Activated CD4-positive, alpha-beta T cell treated with anti-CD3 and anti-CD28 coated beads for 36 hours (primary cell): ENCODE measurements at regions not wholly inside any gene's neighbourhood (a gene's known extent, or its start where the extent isn't known, plus 50 kb on each side); places are given as distances from the start of the nearest gene placed in this dataset.

ENCODE experiments used
- ATAC-seq: fragments of 200-7000 bp; cut with Tn5 transposase; one replicate; pipeline ENCODE4 v1.10.0; 2021; ENCODE audit warnings: mild to moderate bottlenecking, moderate library complexity
- CTCF ChIA-PET: fragments of 350-600 bp; sonication (Branson Sonifier 250); formaldehyde crosslinking; loops from one replicate; lab custom pipeline; 2021; ENCODE audit warnings: antibody characterized with exemption; lab: Charles Lee
- POLR2A ChIA-PET: fragments of 350-600 bp; sonication (Branson Sonifier 250); formaldehyde crosslinking; loops from one replicate; lab custom pipeline; 2021; ENCODE audit warnings: antibody characterized with exemption, inconsistent platforms; lab: Charles Lee
- DNase-seq: peaks from one replicate; pipeline ENCODE4 v3.0.0-alpha.2; 2020
- H3K27ac Mint-ChIP-seq: one replicate; pipeline ENCODE4 v1.8.0; 2021; ENCODE audit warnings: mixed read lengths
- H3K27me3 Mint-ChIP-seq: one replicate; pipeline ENCODE4 v1.8.0; 2021; ENCODE audit warnings: mixed read lengths
- H3K36me3 Mint-ChIP-seq: one replicate; pipeline ENCODE4 v1.8.0; 2021; ENCODE audit warnings: low read depth, mixed read lengths
- H3K4me1 Mint-ChIP-seq: one replicate; pipeline ENCODE4 v1.8.0; 2021; ENCODE audit warnings: mixed read lengths
- H3K4me3 Mint-ChIP-seq: one replicate; pipeline ENCODE4 v1.8.0; 2021; ENCODE audit warnings: mild to moderate bottlenecking, moderate library complexity, mixed read lengths
- H3K9me3 Mint-ChIP-seq: one replicate; pipeline ENCODE4 v1.8.0; 2021; ENCODE audit warnings: low read depth, mixed read lengths
- intact Hi-C, 2 experiments: fragments of 100-400 bp; cut with DNase I in 1 of 2; cut with micrococcal nuclease in 1 of 2; formaldehyde crosslinking; loops; one replicate each; pipeline versions ENCODE4 v1.14.2 to v1.15.1; 2022 to 2024; cut with DNase I, micrococcal nuclease

DNA sequence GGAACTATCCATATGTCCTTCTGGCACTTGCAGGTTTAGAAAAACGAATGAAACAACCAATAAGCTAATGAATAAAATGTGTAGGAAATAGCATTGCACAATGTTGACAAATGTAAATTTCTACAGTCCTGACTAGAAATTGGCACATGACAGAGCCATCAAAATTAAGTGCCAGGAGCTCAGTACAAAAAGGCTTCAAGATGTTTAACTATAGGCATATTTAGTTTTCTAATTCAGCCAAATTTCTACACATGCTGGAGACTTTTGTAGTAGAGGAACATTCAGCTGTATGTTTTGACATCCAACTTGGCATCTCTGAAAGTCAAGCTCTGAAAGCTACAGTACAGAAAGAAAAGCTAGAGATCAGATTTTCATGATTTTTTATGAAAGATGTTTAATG lies 1999.4 kb upstream of the AGA start:
- Mint-ChIP-seq H3K9me3 (peaks cover 7% of the 10 kb centered on the region), H3K36me3 (no peaks in the 10 kb centered on the region), H3K4me1 (no peaks in the 10 kb centered on the region), H3K27me3 (no peaks in the 10 kb centered on the region), H3K27ac (no peak overlapping the region), H3K4me3 (no peak overlapping the region)
- ChIA-PET CTCF (interaction anchor here (0.7 kb wide), 1 partner anchor 59 kb away, joined by 4 read pairs; no protein-coding TSS in a partner anchor), POLR2A (no interaction called here)
- intact Hi-C loops, result no loop called here
- DNase-seq (no peak), ATAC-seq (no peak)

GRCh38 chr4:179447308-179447707 lies 2005.1 kb upstream of the AGA start:
- ATAC-seq (no peak), DNase-seq (no peak)
- Mint-ChIP-seq H3K27ac (no peak overlapping the region), H3K27me3 (no peaks in the 10 kb centered on the region), H3K36me3 (no peaks in the 10 kb centered on the region), H3K4me1 (no peaks in the 10 kb centered on the region), H3K9me3 (peaks cover 4% of the 10 kb centered on the region), H3K4me3 (no peak overlapping the region)
- ChIA-PET POLR2A (no interaction called here), CTCF (no interaction called here)
- intact Hi-C loops, result no loop called here

- DNase-seq (no peak), ATAC-seq (no peak)
- Mint-ChIP-seq H3K9me3 (peaks cover 7% of the 10 kb centered on the region), H3K27me3 (no peaks in the 10 kb centered on the region), H3K4me3 (no peak overlapping the region), H3K27ac (no peak overlapping the region), H3K4me1 (no peaks in the 10 kb centered on the region), H3K36me3 (no peaks in the 10 kb centered on the region)
- CTCF ChIA-PET, result no interaction called here
- intact Hi-C loops, result no loop called here
- POLR2A ChIA-PET, result no interaction called here
Measured at GRCh38 chr4:179465131-179465797, 2023.0 kb upstream of the AGA start.

DNA sequence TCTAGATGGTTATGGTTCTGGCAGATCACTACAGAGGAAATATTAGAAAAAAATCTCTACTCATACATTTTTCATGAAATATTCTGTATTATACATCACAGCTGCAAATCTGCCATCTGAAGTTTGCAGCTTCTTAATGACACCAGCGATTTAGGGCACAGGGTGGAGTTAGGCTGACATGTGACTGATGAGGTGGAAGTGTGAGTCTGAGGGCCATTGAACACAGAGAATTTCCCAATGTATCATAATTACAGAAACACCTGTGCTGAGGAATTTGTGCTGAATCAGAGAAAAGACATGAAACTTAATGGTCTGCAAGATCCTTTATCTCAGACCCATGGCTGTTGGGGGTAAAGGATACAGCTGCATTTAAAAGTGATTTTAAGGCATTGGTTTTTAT lies 2025.6 kb upstream of the AGA start:
- no peak overlapping the region for H3K4me3 Mint-ChIP-seq
- intact Hi-C loops, result no loop called here
- no peaks in the 10 kb centered on the region for H3K4me1 Mint-ChIP-seq
- no peak overlapping the region for H3K27ac Mint-ChIP-seq
- no peak for ATAC-seq
- no peaks in the 10 kb centered on the region for H3K27me3 Mint-ChIP-seq
- no peaks in the 10 kb centered on the region for H3K36me3 Mint-ChIP-seq
- DNase-seq, result no peak
- peaks cover 2% of the 10 kb centered on the region for H3K9me3 Mint-ChIP-seq
- ChIA-PET POLR2A (no interaction called here), CTCF (no interaction called here)

- POLR2A ChIA-PET, result no interaction called here
- no peak for ATAC-seq
- CTCF ChIA-PET, result interaction anchor here (0.7 kb wide), 1 partner anchor 164 kb away, joined by 3 read pairs; no protein-coding TSS in a partner anchor
- DNase-seq, result no peak
- Mint-ChIP-seq H3K27ac (no peak overlapping the region), H3K9me3 (peaks cover 4% of the 10 kb centered on the region), H3K27me3 (no peaks in the 10 kb centered on the region), H3K4me1 (no peaks in the 10 kb centered on the region), H3K36me3 (no peaks in the 10 kb centered on the region), H3K4me3 (no peak overlapping the region)
- intact Hi-C loops, result no loop called here
Measured at GRCh38 chr4:179472164-179472563, 2029.9 kb upstream of the AGA start.

- Mint-ChIP-seq H3K27me3 (no peaks in the 10 kb centered on the region), H3K4me1 (no peaks in the 10 kb centered on the region)
- POLR2A ChIA-PET, result no interaction called here
Measured at GRCh38 chr4:179478608-179479007, 2036.4 kb upstream of the AGA start.

DNA sequence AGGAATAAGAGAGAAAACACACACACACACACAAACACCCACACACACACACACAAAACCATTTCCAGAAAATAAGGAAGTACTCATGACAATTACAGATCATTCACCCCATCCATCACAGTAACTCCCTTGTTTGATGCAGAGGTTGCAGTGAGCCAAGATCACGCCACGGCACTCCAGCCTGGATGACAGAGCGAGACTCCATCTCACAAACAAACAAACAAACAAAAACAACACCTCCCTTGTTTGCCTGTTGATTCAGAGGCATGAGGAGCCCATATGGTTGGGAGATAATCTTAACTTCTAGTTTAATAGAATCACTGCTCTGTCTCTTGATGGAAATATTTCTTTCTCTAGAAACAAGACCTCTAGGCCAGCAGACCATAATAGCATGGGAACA lies 2043.5 kb upstream of the AGA start:
- no peaks in the 10 kb centered on the region for H3K4me1 Mint-ChIP-seq
- ChIA-PET POLR2A (no interaction called here), CTCF (no interaction called here)
- no peak for ATAC-seq
- no peaks in the 10 kb centered on the region for H3K27me3 Mint-ChIP-seq
- H3K4me3 Mint-ChIP-seq, result no peak overlapping the region
- peaks cover 15% of the 10 kb centered on the region for H3K9me3 Mint-ChIP-seq
- DNase-seq, result no peak
- intact Hi-C loops, result no loop called here
- H3K36me3 Mint-ChIP-seq, result no peaks in the 10 kb centered on the region
- no peak overlapping the region for H3K27ac Mint-ChIP-seq

More at GRCh38 chr4:179478608-179479007, 2036.4 kb upstream of the AGA start:
- peaks cover 4% of the 10 kb centered on the region for H3K9me3 Mint-ChIP-seq
- no peak overlapping the region for H3K4me3 Mint-ChIP-seq
- CTCF ChIA-PET, result no interaction called here
- H3K36me3 Mint-ChIP-seq, result no peaks in the 10 kb centered on the region
- ATAC-seq (no peak), DNase-seq (no peak)
- H3K27ac Mint-ChIP-seq, result no peak overlapping the region
- intact Hi-C loops, result no loop called here

DNA sequence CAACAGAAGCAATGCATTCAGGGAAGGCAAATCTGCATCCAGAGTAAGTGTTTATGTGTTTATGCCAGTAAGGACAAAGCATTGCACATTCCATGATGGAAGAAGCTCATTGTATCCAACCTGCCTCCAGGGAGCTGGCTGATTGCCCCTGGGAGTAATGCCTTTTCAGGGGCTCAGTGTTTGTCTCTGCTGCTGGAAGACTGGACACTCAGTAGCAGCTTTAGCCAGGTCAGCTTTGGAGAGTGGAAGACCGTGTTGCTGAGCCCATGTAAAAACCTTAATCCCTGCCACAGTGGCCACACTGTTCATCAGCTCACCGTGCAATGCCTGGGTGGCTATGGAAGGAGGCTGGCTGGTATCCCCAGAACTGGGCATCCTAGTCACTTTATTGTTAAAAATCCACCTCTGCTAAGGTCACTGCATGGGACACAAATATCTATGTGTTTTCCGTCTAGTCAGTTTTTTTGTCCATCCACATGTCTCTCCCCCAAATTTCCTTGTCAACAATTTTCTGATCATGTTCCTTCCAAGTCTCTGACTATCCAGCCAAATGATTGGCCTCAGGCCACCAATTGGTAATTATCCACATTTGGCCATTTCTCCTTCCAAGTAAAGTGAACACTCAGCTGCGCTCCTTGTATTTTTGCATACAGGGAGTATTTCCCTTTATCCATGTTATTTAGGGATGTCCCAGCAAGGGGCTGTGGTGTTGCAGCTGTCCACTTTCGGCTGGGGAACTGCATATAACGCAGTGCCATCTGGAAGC lies 2044.5 kb upstream of the AGA start:
- intact Hi-C loops, result no loop called here
- CTCF ChIA-PET, result no interaction called here
- Mint-ChIP-seq H3K9me3 (peaks cover 15% of the 10 kb centered on the region), H3K4me3 (no peak overlapping the region), H3K27me3 (no peaks in the 10 kb centered on the region), H3K36me3 (no peaks in the 10 kb centered on the region), H3K4me1 (no peaks in the 10 kb centered on the region), H3K27ac (no peak overlapping the region)
- no peak for ATAC-seq
- DNase-seq, result no peak
- POLR2A ChIA-PET, result no interaction called here

GRCh38 chr4:179492260-179493080 lies 2050.2 kb upstream of the AGA start:
- intact Hi-C loops, result no loop called here
- DNase-seq, result no peak
- H3K4me3 Mint-ChIP-seq, result no peak overlapping the region
- ChIA-PET CTCF (no interaction called here), POLR2A (no interaction called here)
- H3K27ac Mint-ChIP-seq, result no peak overlapping the region
- peaks cover 8% of the 10 kb centered on the region for H3K9me3 Mint-ChIP-seq
- H3K36me3 Mint-ChIP-seq, result no peaks in the 10 kb centered on the region
- no peaks in the 10 kb centered on the region for H3K27me3 Mint-ChIP-seq
- H3K4me1 Mint-ChIP-seq, result no peaks in the 10 kb centered on the region
- no peak for ATAC-seq

GRCh38 chr4:179503976-179504375 lies 2061.7 kb upstream of the AGA start:
- Mint-ChIP-seq H3K4me1 (no peaks in the 10 kb centered on the region), H3K27me3 (no peaks in the 10 kb centered on the region), H3K4me3 (no peak overlapping the region), H3K27ac (no peak overlapping the region), H3K9me3 (peaks cover 7% of the 10 kb centered on the region), H3K36me3 (no peaks in the 10 kb centered on the region)
- ATAC-seq, result no peak
- intact Hi-C loops, result no loop called here
- no peak for DNase-seq
- ChIA-PET POLR2A (no interaction called here), CTCF (interaction anchor here (0.5 kb wide), 1 partner anchor 17 kb away, joined by 3 read pairs; no protein-coding TSS in a partner anchor)

DNA sequence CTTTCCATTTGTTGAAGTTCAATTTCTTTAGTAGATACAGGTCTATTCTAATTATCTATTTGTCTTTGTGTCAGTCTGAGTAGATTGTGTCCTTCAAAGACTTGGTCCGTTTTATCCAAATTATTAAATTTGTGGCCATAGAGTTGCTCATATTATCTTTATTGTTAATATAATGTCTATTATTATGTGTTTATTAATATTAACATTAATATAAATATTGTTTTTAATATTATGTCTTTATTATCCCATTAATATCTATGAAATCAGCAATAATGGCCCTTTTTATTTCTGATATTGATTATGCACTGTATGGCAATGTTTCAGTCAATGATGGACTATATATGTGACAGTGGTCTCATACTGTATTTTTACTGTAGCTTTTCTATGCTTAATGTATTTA lies 2067.3 kb upstream of the AGA start:
- intact Hi-C loops, result no loop called here
- no peak overlapping the region for H3K27ac Mint-ChIP-seq
- H3K36me3 Mint-ChIP-seq, result no peaks in the 10 kb centered on the region
- CTCF ChIA-PET, result no interaction called here
- POLR2A ChIA-PET, result no interaction called here
- no peak for DNase-seq
- ATAC-seq, result no peak
- H3K4me3 Mint-ChIP-seq, result no peak overlapping the region
- H3K27me3 Mint-ChIP-seq, result no peaks in the 10 kb centered on the region
- H3K9me3 Mint-ChIP-seq, result peaks cover 5% of the 10 kb centered on the region
- no peaks in the 10 kb centered on the region for H3K4me1 Mint-ChIP-seq
